Activated CD8-positive, alpha-beta memory T cell treated with anti-CD3 and anti-CD28 coated beads, Interleukin-2, amount 10 ng/mL, durations not matched to agents 7 days and 5 days (primary cell): ENCODE measurements at regions not wholly inside any gene's neighbourhood (a gene's known extent, or its start where the extent isn't known, plus 50 kb on each side); places are given as distances from the start of the nearest gene placed in this dataset.

Experiments used
- ATAC-seq: fragments of 150-1000 bp; cut with Tn5 transposase; one replicate; pipeline ENCODE4 v1.10.0; 2021; ENCODE audit warnings: moderate library complexity
- CTCF ChIA-PET: fragments of 350-600 bp; sonication (Branson Sonifier 250); formaldehyde crosslinking; loops from one replicate; lab custom pipeline; 2021; ENCODE audit warnings: antibody characterized with exemption; lab: Charles Lee
- DNase-seq: peaks from one replicate; pipeline ENCODE4 v3.0.0-alpha.2; 2020
- H3K27ac Mint-ChIP-seq: one replicate; pipeline ENCODE4 v1.8.0; 2021; ENCODE audit warnings: mild to moderate bottlenecking, mixed read lengths
- H3K27me3 Mint-ChIP-seq: one replicate; pipeline ENCODE4 v1.8.0; 2021; ENCODE audit warnings: mixed read lengths
- H3K36me3 Mint-ChIP-seq: one replicate; pipeline ENCODE4 v1.8.0; 2021; ENCODE audit warnings: mild to moderate bottlenecking, mixed read lengths
- H3K4me1 Mint-ChIP-seq: one replicate; pipeline ENCODE4 v1.8.0; 2021; ENCODE audit warnings: mixed read lengths
- H3K4me3 Mint-ChIP-seq: one replicate; pipeline ENCODE4 v1.8.0; 2021; ENCODE audit warnings: mild to moderate bottlenecking, moderate library complexity, mixed read lengths
- H3K9me3 Mint-ChIP-seq: one replicate; pipeline ENCODE4 v1.8.0; 2022; ENCODE audit warnings: low read depth, mixed read lengths

- Mint-ChIP-seq H3K4me1 (no peaks in the 10 kb centered on the region), H3K4me3 (no peak overlapping the region), H3K36me3 (no peaks in the 10 kb centered on the region), H3K27me3 (no peaks in the 10 kb centered on the region), H3K27ac (no peak overlapping the region), H3K9me3 (no peaks in the 10 kb centered on the region)
- CTCF ChIA-PET, result interaction anchor here (0.8 to 1.1 kb wide), 4 partner anchors 9 to 1936 kb away, joined by 3 to 4 read pairs (median 4); no protein-coding TSS in a partner anchor
- ATAC-seq (no peak), DNase-seq (no peak)
These were observed 679.9 kb upstream of the CCDC179 start for GRCh38 chr11:23540101-23540561.

- no peaks in the 10 kb centered on the region for H3K36me3 Mint-ChIP-seq
- H3K4me1 Mint-ChIP-seq, result no peaks in the 10 kb centered on the region
- no peaks in the 10 kb centered on the region for H3K9me3 Mint-ChIP-seq
- H3K27ac Mint-ChIP-seq, result no peak overlapping the region
- CTCF ChIA-PET, result interaction anchor here (1.0 kb wide), 1 partner anchor 39 kb away, joined by 3 read pairs; no protein-coding TSS in a partner anchor
- no peak for DNase-seq
- H3K27me3 Mint-ChIP-seq, result no peaks in the 10 kb centered on the region
- H3K4me3 Mint-ChIP-seq, result no peak overlapping the region
- no peak for ATAC-seq
These were observed 681.9 kb upstream of the CCDC179 start for GRCh38 chr11:23542189-23542588.

GRCh38 chr11:23542816-23543215, 682.5 kb upstream of the CCDC179 start:
- Mint-ChIP-seq H3K9me3 (no peaks in the 10 kb centered on the region), H3K4me1 (no peaks in the 10 kb centered on the region), H3K27ac (no peak overlapping the region), H3K36me3 (no peaks in the 10 kb centered on the region), H3K4me3 (no peak overlapping the region), H3K27me3 (no peaks in the 10 kb centered on the region)
- ATAC-seq, result no peak
- DNase-seq, result no peak
- CTCF ChIA-PET, result no interaction called here

- ATAC-seq (no peak), DNase-seq (no peak)
- no peaks in the 10 kb centered on the region for H3K9me3 Mint-ChIP-seq
- CTCF ChIA-PET, result no interaction called here
- no peaks in the 10 kb centered on the region for H3K36me3 Mint-ChIP-seq
- no peaks in the 10 kb centered on the region for H3K4me1 Mint-ChIP-seq
- H3K27ac Mint-ChIP-seq, result no peak overlapping the region
- H3K27me3 Mint-ChIP-seq, result no peaks in the 10 kb centered on the region
- no peak overlapping the region for H3K4me3 Mint-ChIP-seq
These were observed 683.5 kb upstream of the CCDC179 start for GRCh38 chr11:23543651-23544222.

- Mint-ChIP-seq H3K4me3 (no peak overlapping the region), H3K9me3 (peaks cover 5% of the 10 kb centered on the region), H3K27ac (no peak overlapping the region), H3K27me3 (no peaks in the 10 kb centered on the region), H3K36me3 (no peaks in the 10 kb centered on the region), H3K4me1 (no peaks in the 10 kb centered on the region)
- CTCF ChIA-PET, result no interaction called here
- DNase-seq (no peak), ATAC-seq (no peak)
These were observed 691.4 kb upstream of the CCDC179 start for GRCh38 chr11:23551706-23552105.

- CTCF ChIA-PET, result no interaction called here
- no peak for ATAC-seq
- DNase-seq, result no peak
- H3K4me1 Mint-ChIP-seq, result no peaks in the 10 kb centered on the region
- H3K27me3 Mint-ChIP-seq, result no peaks in the 10 kb centered on the region
- H3K36me3 Mint-ChIP-seq, result no peaks in the 10 kb centered on the region
- H3K4me3 Mint-ChIP-seq, result no peak overlapping the region
- H3K27ac Mint-ChIP-seq, result no peak overlapping the region
- peaks cover 8% of the 10 kb centered on the region for H3K9me3 Mint-ChIP-seq
These were observed 693.7 kb upstream of the CCDC179 start for GRCh38 chr11:23554002-23554401.

- Mint-ChIP-seq H3K4me1 (no peaks in the 10 kb centered on the region), H3K27ac (no peak overlapping the region), H3K27me3 (no peaks in the 10 kb centered on the region), H3K36me3 (no peaks in the 10 kb centered on the region), H3K9me3 (peaks cover 6% of the 10 kb centered on the region), H3K4me3 (no peak overlapping the region)
- CTCF ChIA-PET, result no interaction called here
- DNase-seq, result no peak
- no peak for ATAC-seq
These were observed 694.8 kb upstream of the CCDC179 start for GRCh38 chr11:23555085-23555484.

GRCh38 chr11:23556163-23556750, 696.0 kb upstream of the CCDC179 start:
- no peaks in the 10 kb centered on the region for H3K27me3 Mint-ChIP-seq
- H3K4me1 Mint-ChIP-seq, result no peaks in the 10 kb centered on the region
- H3K4me3 Mint-ChIP-seq, result no peak overlapping the region
- no peaks in the 10 kb centered on the region for H3K36me3 Mint-ChIP-seq
- DNase-seq (no peak), ATAC-seq (no peak)
- H3K27ac Mint-ChIP-seq, result no peak overlapping the region
- CTCF ChIA-PET, result interaction anchor here (0.9 kb wide), 1 partner anchor 17 kb away, joined by 3 read pairs; no protein-coding TSS in a partner anchor
- peaks cover 2% of the 10 kb centered on the region for H3K9me3 Mint-ChIP-seq

- DNase-seq (no peak), ATAC-seq (no peak)
- Mint-ChIP-seq H3K4me3 (no peak overlapping the region), H3K36me3 (no peaks in the 10 kb centered on the region), H3K9me3 (peaks cover 8% of the 10 kb centered on the region), H3K4me1 (no peaks in the 10 kb centered on the region), H3K27me3 (no peaks in the 10 kb centered on the region), H3K27ac (no peak overlapping the region)
- CTCF ChIA-PET, result no interaction called here
These were observed 703.3 kb upstream of the CCDC179 start for GRCh38 chr11:23563591-23563990.

- Mint-ChIP-seq H3K9me3 (peaks cover 8% of the 10 kb centered on the region), H3K4me3 (no peak overlapping the region), H3K4me1 (no peaks in the 10 kb centered on the region), H3K27ac (no peak overlapping the region), H3K36me3 (no peaks in the 10 kb centered on the region), H3K27me3 (no peaks in the 10 kb centered on the region)
- DNase-seq, result no peak
- no peak for ATAC-seq
- CTCF ChIA-PET, result no interaction called here
These were observed 704.1 kb upstream of the CCDC179 start for GRCh38 chr11:23564370-23564769.

- H3K27ac Mint-ChIP-seq, result no peak overlapping the region
- no peaks in the 10 kb centered on the region for H3K36me3 Mint-ChIP-seq
- no peaks in the 10 kb centered on the region for H3K27me3 Mint-ChIP-seq
- no peak overlapping the region for H3K4me3 Mint-ChIP-seq
- DNase-seq, result no peak
- ATAC-seq, result no peak
- H3K4me1 Mint-ChIP-seq, result no peaks in the 10 kb centered on the region
- CTCF ChIA-PET, result no interaction called here
- peaks cover 5% of the 10 kb centered on the region for H3K9me3 Mint-ChIP-seq
These were observed 708.9 kb upstream of the CCDC179 start for GRCh38 chr11:23569134-23569533.

GRCh38 chr11:23569547-23569946, 709.3 kb upstream of the CCDC179 start:
- H3K4me3 Mint-ChIP-seq, result no peak overlapping the region
- H3K4me1 Mint-ChIP-seq, result no peaks in the 10 kb centered on the region
- H3K9me3 Mint-ChIP-seq, result peaks cover 4% of the 10 kb centered on the region
- no peaks in the 10 kb centered on the region for H3K36me3 Mint-ChIP-seq
- no peak overlapping the region for H3K27ac Mint-ChIP-seq
- ATAC-seq (no peak), DNase-seq (no peak)
- no peaks in the 10 kb centered on the region for H3K27me3 Mint-ChIP-seq
- CTCF ChIA-PET, result no interaction called here

- Mint-ChIP-seq H3K4me3 (no peak overlapping the region), H3K27me3 (no peaks in the 10 kb centered on the region), H3K9me3 (peaks cover 3% of the 10 kb centered on the region), H3K36me3 (no peaks in the 10 kb centered on the region), H3K4me1 (no peaks in the 10 kb centered on the region), H3K27ac (no peak overlapping the region)
- ATAC-seq (no peak), DNase-seq (no peak)
- CTCF ChIA-PET, result no interaction called here
These were observed 710.6 kb upstream of the CCDC179 start for GRCh38 chr11:23570828-23571227.

- H3K27me3 Mint-ChIP-seq, result no peaks in the 10 kb centered on the region
- no peaks in the 10 kb centered on the region for H3K36me3 Mint-ChIP-seq
- CTCF ChIA-PET, result no interaction called here
- DNase-seq, result no peak
- no peaks in the 10 kb centered on the region for H3K4me1 Mint-ChIP-seq
- H3K4me3 Mint-ChIP-seq, result no peak overlapping the region
- no peak overlapping the region for H3K27ac Mint-ChIP-seq
- H3K9me3 Mint-ChIP-seq, result peaks cover 2% of the 10 kb centered on the region
- no peak for ATAC-seq
These were observed 713.2 kb upstream of the CCDC179 start for GRCh38 chr11:23573429-23573828.
